Naive B cell (primary cell): ENCODE measurements at regions not wholly inside any gene's neighbourhood (a gene's known extent, or its start where the extent isn't known, plus 50 kb on each side); places are given as distances from the start of the nearest gene placed in this dataset.
A peak's percentile ranks its signal among the peaks of the same experiment; 100 is the strongest.
"Not testable (repeated sequence)": the region's sequence is repeated elsewhere in the genome, so short reads cannot be mapped to it uniquely, and the experiment has no call there.

Experiments
- ATAC-seq, 2 donors: fragments of 150-1000 bp; cut with Tn5 transposase; 2 replicates each; pipeline ENCODE4 v1.10.0; 2021; ENCODE audit warnings: low read depth in 2 of 2, mild to moderate bottlenecking in 2 of 2, moderate library complexity in 2 of 2
- DNase-seq: peaks from one replicate; pipeline ENCODE4 v3.0.0; 2022
- H3K27ac Mint-ChIP-seq, 6 donors: one replicate each; pipeline ENCODE4 v1.8.0; 2020 to 2022; ENCODE audit warnings: mild to moderate bottlenecking in 6 of 6, mixed read lengths in 6 of 6, moderate library complexity in 5 of 6, inconsistent platforms in 2 of 6
- H3K27me3 Mint-ChIP-seq, 3 donors: one replicate each; pipeline ENCODE4 v1.8.0; 2021 to 2022; ENCODE audit warnings: mixed read lengths in 3 of 3, mild to moderate bottlenecking in 1 of 3
- H3K36me3 Mint-ChIP-seq, 2 donors: one replicate each; pipeline ENCODE4 v1.8.0; 2020 to 2022; ENCODE audit warnings: mixed read lengths in 2 of 2, inconsistent platforms in 1 of 2, mild to moderate bottlenecking in 1 of 2
- H3K4me1 Mint-ChIP-seq, 3 donors: one replicate each; pipeline ENCODE4 v1.8.0; 2020 to 2022; ENCODE audit warnings: mixed read lengths in 3 of 3, inconsistent platforms in 1 of 3, mild to moderate bottlenecking in 1 of 3, moderate library complexity in 1 of 3
- H3K4me3 Mint-ChIP-seq, 8 donors: one replicate each; pipeline ENCODE4 v1.8.0; 2020 to 2022; ENCODE audit warnings: mild to moderate bottlenecking in 8 of 8, mixed read lengths in 8 of 8, moderate library complexity in 8 of 8, inconsistent platforms in 2 of 8
- H3K9me3 Mint-ChIP-seq, 7 donors: one replicate each; pipeline ENCODE4 v1.8.0; 2020 to 2022; ENCODE audit warnings: mixed read lengths in 7 of 7, mild to moderate bottlenecking in 5 of 7, inconsistent platforms in 2 of 7, moderate library complexity in 1 of 7

DNA sequence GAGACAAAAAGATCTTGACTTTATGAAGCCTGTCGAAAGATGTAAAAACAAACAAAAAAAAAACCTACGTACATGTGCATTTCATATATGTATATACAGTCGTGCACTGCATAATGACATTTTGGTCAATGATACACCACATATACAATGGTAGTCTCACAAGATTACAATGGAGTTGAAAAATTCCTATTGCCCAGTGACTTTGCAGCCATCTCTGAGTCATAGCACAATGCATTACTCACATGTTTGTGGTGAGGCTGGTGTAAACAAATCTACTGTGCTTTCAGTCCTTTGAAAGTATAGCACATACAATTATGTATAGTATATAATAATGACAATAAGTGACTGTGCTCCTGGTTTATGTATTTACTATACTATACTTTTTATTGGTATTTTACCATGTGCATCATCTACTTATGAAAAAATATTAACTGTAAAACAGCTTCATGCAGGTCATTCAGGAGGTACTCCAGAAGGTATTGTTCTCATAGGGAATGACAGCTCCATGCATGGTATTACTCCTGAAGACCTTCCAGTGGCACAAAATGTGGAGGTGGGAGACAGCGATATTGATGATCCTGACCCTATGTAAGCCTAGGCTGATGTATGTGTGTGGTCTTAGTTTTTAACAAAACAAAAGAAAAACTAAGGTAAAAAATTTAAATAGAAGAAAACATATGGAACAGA, 73.7 kb upstream of the FST start:
- ATAC-seq (no peak), DNase-seq (no peak)
- Mint-ChIP-seq H3K27ac (no peak overlapping the region), H3K36me3 (no peaks in the 10 kb centered on the region), H3K9me3 (peaks cover 0 to 9% (median 0%) of the 10 kb centered on the region in 7 donors), H3K27me3 (peaks cover 0 to 7% (median 4%) of the 10 kb centered on the region in 3 donors), H3K4me3 (no peak overlapping the region), H3K4me1 (peaks cover 4 to 9% (median 7%) of the 10 kb centered on the region in 3 donors)

GRCh38 chr5:53407373-53407772, 73.1 kb upstream of the FST start:
- peaks cover 0 to 1% (median 0%) of the 10 kb centered on the region in 3 donors for H3K27me3 Mint-ChIP-seq
- ATAC-seq = no peak
- no peak for DNase-seq
- no peak overlapping the region for H3K4me3 Mint-ChIP-seq
- H3K4me1 Mint-ChIP-seq = peaks cover 4 to 9% (median 9%) of the 10 kb centered on the region in 3 donors
- H3K36me3 Mint-ChIP-seq = no peaks in the 10 kb centered on the region
- H3K27ac Mint-ChIP-seq = peak overlapping the region in 1 of 6 donors; percentile 14
- H3K9me3 Mint-ChIP-seq = peaks cover 0 to 9% (median 0%) of the 10 kb centered on the region in 7 donors

DNA sequence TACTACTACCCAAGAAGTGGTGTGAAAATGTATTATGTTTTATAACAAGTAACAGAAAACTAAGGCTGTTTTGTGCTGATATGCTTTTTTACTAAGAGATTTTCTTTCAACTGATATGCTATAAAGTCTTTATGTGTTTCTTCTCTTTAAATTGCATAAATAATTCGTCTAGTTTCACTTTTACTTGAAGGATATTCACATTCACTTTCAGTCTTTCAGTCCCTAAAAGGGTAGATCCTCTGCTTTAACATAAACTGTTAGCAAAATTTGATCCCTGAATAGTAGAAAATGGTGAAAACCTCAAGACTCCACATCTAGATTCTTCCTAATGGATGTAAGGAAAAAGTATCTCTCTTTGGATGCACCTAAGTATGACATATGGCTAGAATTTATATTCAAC, 69.0 kb upstream of the FST start:
- Mint-ChIP-seq H3K27ac (no peak overlapping the region), H3K27me3 (no peaks in the 10 kb centered on the region), H3K4me1 (peaks cover 4 to 9% (median 9%) of the 10 kb centered on the region in 3 donors), H3K36me3 (no peaks in the 10 kb centered on the region), H3K9me3 (peaks cover 0 to 4% (median 0%) of the 10 kb centered on the region in 7 donors), H3K4me3 (no peak overlapping the region)
- ATAC-seq (no peak), DNase-seq (no peak)

- H3K36me3 Mint-ChIP-seq, H3K9me3 Mint-ChIP-seq, ATAC-seq, DNase-seq, H3K4me1 Mint-ChIP-seq, H3K27me3 Mint-ChIP-seq, H3K27ac Mint-ChIP-seq, H3K4me3 Mint-ChIP-seq: not testable (repeated sequence)
Measured at GRCh38 chr5:53412499-53412898, 67.9 kb upstream of the FST start.

DNA sequence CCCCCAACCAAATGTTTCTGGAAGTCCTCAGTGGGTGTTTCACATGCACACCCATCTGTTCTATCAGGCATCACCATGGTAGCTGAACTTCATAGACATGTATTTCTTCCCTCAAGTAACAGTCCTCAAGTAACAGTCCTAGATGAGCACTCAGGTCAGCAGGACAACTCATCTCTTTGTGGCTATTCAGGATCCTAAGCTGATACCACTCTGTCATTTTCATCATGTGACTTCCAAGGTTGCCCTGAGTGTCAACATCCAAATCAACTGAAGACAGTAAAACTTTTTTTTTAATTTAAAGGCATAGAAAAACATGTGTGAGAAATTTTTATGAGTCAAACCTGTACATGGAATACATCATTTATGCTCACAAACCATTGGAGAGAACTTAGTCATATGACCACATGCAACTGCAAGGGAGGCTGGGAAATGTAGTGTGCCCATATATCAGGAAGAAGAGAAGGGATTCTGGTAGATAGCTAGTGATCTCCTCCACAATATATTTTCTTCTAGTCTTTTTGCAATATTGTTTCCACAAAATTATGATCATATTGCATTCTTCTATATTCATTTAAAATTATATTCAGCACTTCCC, 64.2 kb upstream of the FST start:
- DNase-seq (no peak), ATAC-seq (no peak)
- H3K4me1 Mint-ChIP-seq = peaks cover under 1 to 8% (median 6%) of the 10 kb centered on the region in 3 donors
- H3K9me3 Mint-ChIP-seq = peaks cover 0 to 5% (median 0%) of the 10 kb centered on the region in 7 donors
- peaks cover 0 to 4% (median 0%) of the 10 kb centered on the region in 3 donors for H3K27me3 Mint-ChIP-seq
- no peak overlapping the region for H3K27ac Mint-ChIP-seq
- no peak overlapping the region for H3K4me3 Mint-ChIP-seq
- no peaks in the 10 kb centered on the region for H3K36me3 Mint-ChIP-seq

- DNase-seq = no peak
- Mint-ChIP-seq H3K4me3 (no peak overlapping the region), H3K9me3 (peaks cover 0 to 5% (median 0%) of the 10 kb centered on the region in 7 donors), H3K27ac (no peak overlapping the region), H3K4me1 (no peaks in the 10 kb centered on the region), H3K36me3 (no peaks in the 10 kb centered on the region), H3K27me3 (peaks cover 0 to 10% (median 9%) of the 10 kb centered on the region in 3 donors)
- ATAC-seq = no peak
Measured at GRCh38 chr5:53418409-53418808, 62.0 kb upstream of the FST start.

GRCh38 chr5:53418826-53419658, 61.4 kb upstream of the FST start:
- no peaks in the 10 kb centered on the region for H3K4me1 Mint-ChIP-seq
- no peak overlapping the region for H3K27ac Mint-ChIP-seq
- no peak overlapping the region for H3K4me3 Mint-ChIP-seq
- DNase-seq (no peak), ATAC-seq (no peak)
- H3K9me3 Mint-ChIP-seq = peaks cover 0 to 3% (median 0%) of the 10 kb centered on the region in 7 donors
- peaks cover 4 to 13% (median 10%) of the 10 kb centered on the region in 3 donors for H3K27me3 Mint-ChIP-seq
- H3K36me3 Mint-ChIP-seq = no peaks in the 10 kb centered on the region

DNA sequence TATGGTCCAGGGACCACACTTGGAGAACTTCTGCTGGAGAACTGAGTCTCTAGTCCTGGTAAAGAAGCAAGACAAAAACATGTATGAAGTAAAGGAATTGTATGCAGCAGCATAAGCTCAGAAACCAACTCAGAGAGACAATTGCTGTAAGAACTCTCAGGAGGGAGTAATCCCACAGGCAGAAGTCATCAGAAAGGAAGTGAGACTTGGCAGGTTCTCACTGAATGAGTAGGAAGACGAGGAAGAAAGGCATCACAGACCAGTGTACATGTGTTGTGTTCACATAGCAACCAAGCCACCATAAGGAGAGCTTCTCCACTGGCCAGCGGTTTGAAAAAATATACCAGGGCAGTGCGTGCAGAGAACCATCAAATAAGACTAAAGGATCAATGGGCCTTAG, 57.9 kb upstream of the FST start:
- no peak overlapping the region for H3K27ac Mint-ChIP-seq
- no peak for DNase-seq
- H3K9me3 Mint-ChIP-seq = peaks cover 0 to 3% (median 0%) of the 10 kb centered on the region in 7 donors
- no peaks in the 10 kb centered on the region for H3K4me1 Mint-ChIP-seq
- no peak for ATAC-seq
- H3K36me3 Mint-ChIP-seq = no peaks in the 10 kb centered on the region
- peaks cover 9 to 20% (median 10%) of the 10 kb centered on the region in 3 donors for H3K27me3 Mint-ChIP-seq
- H3K4me3 Mint-ChIP-seq = no peak overlapping the region

DNA sequence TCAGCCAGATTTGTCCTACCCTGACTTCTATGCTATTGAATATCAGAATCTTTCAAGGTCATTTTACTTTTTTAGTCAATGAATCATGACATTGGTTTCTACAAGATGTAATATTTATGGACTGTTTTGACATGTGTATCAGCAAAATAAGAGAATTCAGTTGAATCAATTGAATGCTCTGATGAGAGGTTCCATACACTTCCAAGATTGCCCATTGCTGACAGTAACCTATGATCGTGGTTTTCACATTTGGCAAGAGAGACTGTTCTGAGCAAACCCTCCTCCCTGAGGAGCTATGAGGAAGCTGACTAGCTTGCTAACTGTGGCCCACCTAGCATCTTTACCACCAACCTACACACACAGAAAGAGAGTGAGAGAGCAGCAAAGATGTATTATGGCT, 56.7 kb upstream of the FST start:
- Mint-ChIP-seq H3K27me3 (peaks cover 9 to 20% (median 10%) of the 10 kb centered on the region in 3 donors), H3K27ac (no peak overlapping the region)

DNA sequence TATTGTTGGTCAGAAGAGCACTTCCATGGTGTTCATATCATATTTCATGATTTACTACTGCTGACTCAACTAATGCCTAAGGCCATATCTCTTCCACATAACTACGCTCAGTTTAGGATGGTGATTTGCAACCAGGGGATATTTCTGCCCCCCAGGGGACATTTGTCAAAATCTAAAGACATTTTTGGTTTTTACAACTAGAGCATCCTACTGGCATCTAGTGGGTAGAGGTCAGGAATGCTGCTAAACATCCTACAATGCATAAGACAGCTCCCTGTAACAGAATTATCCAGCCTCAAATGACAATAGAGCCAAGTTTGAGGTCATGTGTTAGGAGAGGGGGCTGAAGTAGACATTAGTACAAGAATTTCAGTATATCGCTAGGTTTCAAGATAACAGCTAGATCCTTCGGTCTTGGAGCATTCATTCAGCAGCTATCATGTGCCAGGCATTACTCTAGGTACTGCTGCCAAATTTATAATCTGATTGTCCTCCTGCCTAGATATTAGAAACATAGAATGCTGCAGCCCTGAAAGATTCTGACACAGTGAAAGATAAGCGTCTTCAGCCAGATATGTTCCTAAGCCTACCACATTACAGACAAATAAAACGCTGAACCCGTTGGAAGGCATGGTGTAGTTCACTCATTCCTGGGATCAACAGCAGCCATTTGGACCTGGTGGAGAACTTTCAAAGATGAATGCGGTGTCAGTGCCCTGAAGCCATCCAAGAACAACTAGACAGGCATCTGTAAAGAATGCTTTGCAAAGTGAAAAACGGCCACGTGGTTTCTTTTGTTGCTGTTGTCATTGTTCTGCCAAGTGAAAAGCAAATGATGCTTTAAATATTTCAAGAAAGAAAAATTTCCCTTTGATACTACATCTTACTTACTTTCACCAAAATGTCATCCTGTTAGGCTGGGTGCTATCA, 55.5 kb upstream of the FST start:
- peaks cover 9 to 20% (median 17%) of the 10 kb centered on the region in 3 donors for H3K27me3 Mint-ChIP-seq
- no peak overlapping the region for H3K4me3 Mint-ChIP-seq
- no peaks in the 10 kb centered on the region for H3K36me3 Mint-ChIP-seq
- DNase-seq = no peak
- peaks cover 0 to 3% (median 0%) of the 10 kb centered on the region in 7 donors for H3K9me3 Mint-ChIP-seq
- H3K27ac Mint-ChIP-seq = no peak overlapping the region
- ATAC-seq = no peak
- no peaks in the 10 kb centered on the region for H3K4me1 Mint-ChIP-seq

More for the DNA sequence above, 56.7 kb upstream of the FST start:
- H3K36me3 Mint-ChIP-seq = no peaks in the 10 kb centered on the region
- H3K4me3 Mint-ChIP-seq = no peak overlapping the region
- no peaks in the 10 kb centered on the region for H3K4me1 Mint-ChIP-seq
- peaks cover 0 to 3% (median 0%) of the 10 kb centered on the region in 7 donors for H3K9me3 Mint-ChIP-seq
- ATAC-seq (no peak), DNase-seq (no peak)

GRCh38 chr5:53425687-53426511, 54.5 kb upstream of the FST start:
- Mint-ChIP-seq H3K27me3 (peaks cover 9 to 20% (median 13%) of the 10 kb centered on the region in 3 donors), H3K36me3 (no peaks in the 10 kb centered on the region), H3K27ac (peak overlapping the region in 1 of 6 donors; percentile 44), H3K9me3 (peaks cover 0 to 3% (median 0%) of the 10 kb centered on the region in 7 donors), H3K4me1 (no peaks in the 10 kb centered on the region), H3K4me3 (no peak overlapping the region)
- DNase-seq = peak; percentile 12
- no peak for ATAC-seq

DNA sequence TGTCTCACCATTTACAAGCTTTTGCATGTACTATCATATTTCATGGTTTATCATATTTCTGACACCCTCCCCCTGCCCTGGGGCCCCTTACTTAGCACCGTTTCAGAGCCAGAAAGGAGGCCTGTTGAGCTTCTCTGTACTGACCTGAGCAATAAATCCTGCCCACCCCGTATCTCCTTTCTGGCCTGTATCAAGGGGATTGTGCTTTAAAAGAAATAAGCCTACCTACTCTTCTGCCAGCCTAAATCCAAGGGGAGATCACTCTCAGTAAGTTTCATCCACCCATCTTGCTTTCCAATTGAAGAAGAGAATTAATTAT, 54.0 kb upstream of the FST start:
- Mint-ChIP-seq H3K27ac (no peak overlapping the region), H3K4me3 (no peak overlapping the region), H3K9me3 (peaks cover 0 to 3% (median 0%) of the 10 kb centered on the region in 7 donors), H3K27me3 (peaks cover 9 to 20% (median 13%) of the 10 kb centered on the region in 3 donors), H3K36me3 (no peaks in the 10 kb centered on the region), H3K4me1 (no peaks in the 10 kb centered on the region)
- DNase-seq (no peak), ATAC-seq (no peak)
